NAMALWA (cell line): ENCODE measurements at regions not wholly inside any gene's neighbourhood (a gene's known extent, or its start where the extent isn't known, plus 50 kb on each side); places are given as distances from the start of the nearest gene placed in this dataset.
A peak's percentile ranks its signal among the peaks of the same experiment; 100 is the strongest.

Source experiments
- DNase-seq: peaks from one replicate; pipeline ENCODE4 v3.0.0-alpha.2; 2015; ENCODE audit warnings: low spot score

DNA sequence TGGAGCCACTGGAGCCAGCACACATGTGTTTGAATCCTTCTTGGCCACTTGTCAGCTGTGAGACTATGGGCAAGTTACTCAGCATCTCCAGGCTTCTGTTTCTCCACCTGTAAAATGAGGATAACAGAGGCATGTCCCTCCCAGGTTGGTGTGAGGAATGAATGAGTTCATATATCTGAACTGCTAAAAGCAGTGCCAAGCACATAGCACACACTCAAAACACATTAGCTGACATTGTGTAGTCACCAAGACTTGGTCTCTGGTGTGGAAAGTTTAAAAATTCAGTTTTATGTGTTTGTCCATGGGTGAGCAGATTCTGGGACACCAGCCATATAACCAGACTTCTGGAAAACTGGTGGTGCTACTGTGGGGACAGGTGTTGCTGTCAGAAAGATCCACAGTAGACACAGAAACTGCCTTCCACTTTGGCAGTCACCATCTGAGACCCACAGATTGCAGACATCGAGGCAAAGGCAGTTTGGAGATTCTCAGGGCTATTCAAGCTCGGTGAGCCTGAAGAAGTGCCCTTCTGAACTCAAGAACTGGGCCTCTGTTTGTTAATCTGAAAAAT is 115.8 kb downstream of the MRPL14 start:
- no peak for DNase-seq

DNA sequence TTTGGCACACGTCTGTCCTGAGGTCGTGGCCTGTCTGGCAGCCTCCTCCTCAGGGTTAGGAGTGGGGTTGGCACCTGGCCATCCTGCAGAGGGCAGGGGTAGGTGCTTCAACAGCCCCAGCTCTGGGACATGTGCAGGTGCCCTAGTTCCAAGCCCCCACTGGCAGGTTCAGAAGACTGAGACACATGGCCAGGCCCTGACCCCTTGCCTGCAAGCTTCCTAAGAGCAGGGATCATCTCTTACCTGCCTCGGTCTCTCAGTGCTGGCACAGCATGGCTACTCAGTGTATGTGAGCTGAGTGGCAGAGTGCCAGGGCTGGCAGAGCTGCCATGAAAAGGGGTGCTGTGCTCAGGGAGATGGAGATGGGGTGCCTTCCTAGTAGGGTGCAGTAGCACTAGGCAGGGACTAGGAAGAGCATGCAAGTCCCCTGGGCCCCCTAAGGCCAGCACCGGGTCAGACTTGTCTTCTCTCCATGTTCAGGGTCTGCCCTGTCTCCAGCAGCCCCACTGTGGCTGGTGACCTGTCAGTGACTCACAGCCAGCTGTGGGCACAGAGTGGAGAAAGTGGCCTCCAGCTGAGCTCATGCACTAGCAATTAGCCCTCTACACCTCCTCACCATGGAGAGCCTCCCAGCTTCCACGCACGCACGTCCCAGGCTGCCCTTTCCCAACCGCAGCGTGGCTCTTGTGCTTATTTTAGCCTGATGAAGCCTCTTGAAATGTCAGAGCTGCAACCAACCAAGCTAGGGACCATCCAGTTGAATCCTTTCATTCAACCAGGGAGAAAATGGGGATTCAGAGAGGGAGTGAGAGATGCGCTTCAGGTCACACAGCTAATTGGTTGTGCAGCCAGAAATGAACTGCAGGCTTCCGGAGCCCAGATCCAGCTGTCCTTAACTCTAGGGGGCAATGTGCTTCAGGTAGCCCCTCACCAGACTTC is 116.6 kb downstream of the MRPL14 start:
- DNase-seq, result no peak

DNA sequence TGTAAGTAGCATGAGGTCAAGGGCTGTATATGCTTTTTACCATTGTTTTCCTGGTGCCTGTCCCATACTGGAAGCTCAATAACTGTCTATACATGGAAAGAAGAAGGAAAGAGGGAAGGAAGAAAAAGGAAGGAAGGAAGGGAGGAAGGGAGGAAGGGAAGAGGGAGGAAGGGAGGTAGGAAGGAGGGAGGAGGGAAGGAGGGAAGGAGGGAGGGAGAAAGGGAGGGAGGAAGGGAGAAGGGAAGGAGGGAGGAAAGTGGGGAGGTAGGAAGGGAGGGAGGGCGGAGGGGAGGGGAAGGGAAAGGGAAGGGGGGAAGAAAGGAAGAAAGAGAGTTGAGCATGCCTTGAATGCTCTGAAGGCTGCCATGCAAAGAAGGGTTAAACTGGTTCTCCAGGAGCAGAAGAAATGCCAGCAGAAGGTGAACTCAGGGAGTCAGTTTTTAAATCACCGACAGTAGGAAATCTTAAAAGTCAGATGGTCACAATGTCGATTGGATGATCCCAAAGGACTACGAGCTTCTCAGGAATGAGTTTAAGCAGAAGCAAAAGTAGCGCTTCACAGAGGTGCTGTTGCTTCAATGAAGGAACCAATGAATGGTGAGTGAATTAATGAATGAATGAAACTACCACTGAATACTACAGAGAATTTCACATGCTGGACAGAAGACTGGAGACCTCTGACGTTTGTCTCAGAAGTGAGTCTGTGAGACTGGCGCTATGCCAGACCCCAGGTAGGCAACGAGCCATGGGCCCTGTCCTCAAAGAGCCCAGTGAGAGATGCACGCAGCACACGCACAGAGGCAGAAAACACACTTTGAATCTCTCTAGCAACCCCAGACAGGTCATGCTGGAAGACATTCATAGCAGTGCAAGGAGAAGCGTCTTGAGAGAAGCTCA is 117.6 kb downstream of the MRPL14 start:
- DNase-seq, result no peak

- DNase-seq, result no peak
Measured at GRCh38 chr6:44008821-44009370, 118.4 kb downstream of the MRPL14 start.

DNA sequence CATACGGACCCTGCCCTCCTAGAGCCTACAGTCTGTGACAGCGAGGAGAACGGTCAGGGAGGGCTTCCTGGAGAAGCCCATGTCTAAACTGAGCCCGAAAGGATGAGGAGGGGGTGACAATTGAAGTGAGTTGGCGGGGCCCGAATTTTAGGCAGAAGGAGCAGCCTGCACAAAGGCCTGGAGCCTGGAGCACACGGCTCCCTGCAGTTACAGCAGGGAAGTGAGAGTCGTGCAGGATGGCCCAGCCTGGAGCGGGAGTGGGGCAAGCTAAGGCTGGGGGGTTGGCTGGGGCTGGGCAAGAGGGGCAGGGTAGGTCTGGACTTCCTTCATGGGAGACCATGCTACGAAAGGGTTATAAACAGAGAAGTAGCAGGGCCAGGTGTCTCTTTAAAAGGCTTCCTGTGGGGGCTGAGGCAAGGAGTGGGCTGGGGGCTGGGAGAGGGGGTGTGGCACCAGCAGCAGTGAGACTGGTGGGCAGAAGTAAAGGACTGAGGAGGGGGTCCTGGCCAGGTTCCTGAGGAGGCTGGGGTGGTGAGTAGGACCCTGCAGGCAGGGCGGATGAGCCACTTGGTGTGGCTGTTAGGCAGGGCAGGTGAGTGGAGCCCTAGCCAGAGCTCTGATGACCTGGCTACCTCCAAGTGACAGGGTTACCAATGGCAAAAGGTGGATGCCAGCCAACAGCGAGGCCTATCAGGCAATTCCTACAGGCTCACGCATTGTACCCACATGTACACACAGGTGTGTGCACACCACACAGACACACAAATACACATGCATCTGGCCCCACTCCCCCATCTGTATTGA is 119.2 kb downstream of the MRPL14 start:
- DNase-seq, result no peak

DNA sequence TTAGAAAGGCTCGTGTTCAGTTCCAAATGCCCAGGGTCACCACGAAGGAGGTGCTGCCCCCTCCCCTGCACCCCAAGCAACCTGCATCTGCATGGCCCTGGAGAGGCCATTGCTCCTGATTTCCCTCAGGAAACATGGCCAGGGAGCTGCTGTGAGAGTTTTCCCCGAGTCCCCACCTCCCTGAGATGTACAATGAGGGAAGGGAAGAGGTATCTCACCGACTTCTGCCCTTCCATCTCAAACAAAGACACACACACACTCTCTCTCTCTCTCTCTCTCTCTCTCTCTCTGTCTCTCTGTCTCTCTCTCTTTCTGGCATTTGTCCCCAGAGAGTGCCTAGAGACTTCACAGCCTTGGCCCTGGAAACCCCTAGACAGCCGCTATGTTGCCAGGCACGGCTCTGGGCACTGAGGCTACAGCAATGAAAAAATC is 120.4 kb downstream of the MRPL14 start:
- no peak for DNase-seq

- DNase-seq, result no peak
Measured at GRCh38 chr6:44006123-44006871, 121.0 kb downstream of the MRPL14 start.

GRCh38 chr6:44005507-44005903 is 121.7 kb downstream of the MRPL14 start:
- no peak for DNase-seq

- DNase-seq, result peak; percentile 53
Measured at GRCh38 chr6:44004625-44005506, 122.4 kb downstream of the MRPL14 start.

DNA sequence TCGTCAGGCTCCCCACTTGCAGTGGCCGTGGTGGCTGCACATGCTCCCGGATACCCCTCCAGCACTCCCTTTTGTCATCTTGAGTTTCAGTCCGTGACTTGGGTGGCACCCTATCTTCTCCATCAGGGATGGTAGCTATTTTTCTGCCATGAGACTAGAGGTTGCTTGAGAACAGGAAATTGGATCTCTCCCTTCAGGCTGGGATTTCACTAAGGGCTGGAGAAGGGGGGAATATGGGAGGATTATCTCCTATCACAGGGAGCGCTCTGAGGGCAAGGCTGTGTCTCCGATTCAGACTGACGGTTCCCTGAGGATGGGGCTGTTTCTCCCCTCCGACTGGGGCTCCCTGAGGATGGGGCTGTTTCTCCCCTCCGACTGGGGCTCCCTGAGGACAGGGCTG is 123.1 kb downstream of the MRPL14 start:
- no peak for DNase-seq

DNA sequence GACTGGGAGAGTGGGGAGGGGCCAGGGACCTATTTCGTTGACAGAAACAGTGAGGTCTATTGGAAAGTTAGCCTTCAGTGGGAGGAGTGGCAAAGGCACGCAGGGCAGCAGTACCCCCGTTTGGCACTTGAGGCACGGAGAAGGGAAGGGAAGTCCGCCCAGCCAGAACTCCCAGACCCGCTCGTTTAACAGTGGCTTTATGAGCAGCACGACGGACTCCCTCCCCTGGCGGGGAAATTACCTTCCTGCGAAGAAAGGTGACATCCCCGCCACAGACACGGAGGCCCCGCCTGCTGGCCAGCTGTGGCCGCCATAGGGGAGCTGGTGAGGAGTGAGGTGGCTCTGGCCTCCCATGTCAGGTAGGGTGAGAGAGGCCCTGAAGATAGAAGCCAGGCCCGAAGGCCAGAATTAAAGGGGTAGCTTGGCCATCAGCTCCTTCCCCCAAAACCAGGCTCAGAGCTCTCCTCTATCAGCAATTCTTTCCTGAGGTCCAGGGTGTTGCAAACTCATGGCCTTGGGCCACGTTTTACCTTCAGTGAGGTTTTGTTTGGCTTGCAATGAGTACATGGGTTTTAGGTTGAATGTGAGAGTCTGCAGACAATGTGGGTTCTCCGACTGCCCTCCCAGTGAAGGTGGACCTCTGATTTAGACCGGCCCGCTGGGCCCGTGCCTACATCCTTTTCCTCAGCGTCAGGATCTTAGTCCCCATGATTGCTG is 123.7 kb downstream of the MRPL14 start:
- DNase-seq, result no peak

GRCh38 chr6:44002593-44003344 is 124.5 kb downstream of the MRPL14 start:
- DNase-seq, result no peak

DNA sequence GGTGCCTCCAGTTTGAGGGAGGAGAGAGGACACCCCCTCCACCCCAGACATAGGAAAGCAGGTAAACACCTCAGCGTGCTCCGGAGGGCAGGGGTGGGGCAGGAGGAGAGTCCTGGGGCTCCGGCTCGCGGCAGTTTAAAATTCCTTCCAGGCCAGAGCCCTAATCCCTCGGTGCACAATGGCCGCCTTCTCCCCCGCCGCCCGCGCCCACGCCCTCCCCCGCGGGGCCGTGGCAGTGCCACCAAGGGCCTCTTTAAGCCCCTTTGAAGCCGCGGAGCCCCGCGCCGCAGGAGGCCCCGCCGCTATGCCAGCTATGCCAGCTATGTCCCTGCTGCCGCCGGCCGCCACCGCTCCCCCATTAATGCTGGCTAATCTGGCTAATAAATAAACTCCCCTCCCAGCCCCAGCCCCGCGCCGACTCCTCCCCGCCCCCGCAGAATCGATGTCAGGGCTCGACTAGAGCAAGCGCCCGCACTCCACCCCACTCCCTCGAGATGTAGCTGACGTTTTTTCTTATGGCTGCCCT is 125.1 kb downstream of the MRPL14 start:
- DNase-seq, result no peak

- peak; percentile 37 for DNase-seq
Measured at GRCh38 chr6:44001318-44002066, 125.8 kb downstream of the MRPL14 start.

GRCh38 chr6:44000164-44000842 is 126.9 kb downstream of the MRPL14 start:
- DNase-seq, result peak; percentile 70

DNA sequence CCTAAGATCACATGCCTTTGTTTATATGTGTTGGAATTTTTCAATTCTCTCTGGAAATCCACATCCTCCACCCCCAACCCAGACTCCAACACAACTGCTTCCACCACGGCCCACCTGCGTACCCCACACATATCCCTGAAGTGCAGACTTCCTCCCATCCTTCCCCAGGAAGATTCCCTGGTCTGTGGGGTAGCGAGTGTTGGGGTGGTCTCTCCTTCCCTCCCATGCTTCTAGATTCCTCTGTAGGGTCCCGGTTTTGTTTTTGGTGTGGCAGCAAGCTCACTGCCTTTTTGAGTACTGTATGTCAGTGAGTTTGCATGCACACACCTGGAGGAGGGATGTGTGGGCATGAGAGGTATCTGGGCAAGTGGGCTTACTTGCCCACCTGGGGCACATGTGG is 127.6 kb downstream of the MRPL14 start:
- DNase-seq, result no peak
